Endodermal cell (in vitro differentiated cells): ENCODE measurements at regions not wholly inside any gene's neighbourhood (a gene's known extent, or its start where the extent isn't known, plus 50 kb on each side); places are given as distances from the start of the nearest gene placed in this dataset.

ENCODE experiments used
- DNase-seq: peaks from one replicate; pipeline ENCODE4 v3.0.0-alpha.2; 2017
- H3K27ac ChIP-seq: 2 replicates; pipeline ENCODE4 v1.5.1; 2013; ENCODE audit warnings: mild to moderate bottlenecking, low read depth, low read length, moderate library complexity
- H3K27me3 ChIP-seq: 2 replicates; pipeline ENCODE4 v1.6.1; 2013; ENCODE audit warnings: mild to moderate bottlenecking, low read length, moderate library complexity; ENCODE audit not compliant: insufficient read depth, control insufficient read depth, poor library complexity, severe bottlenecking
- H3K36me3 ChIP-seq: 2 replicates; pipeline ENCODE4 v1.7.0; 2013; ENCODE audit warnings: mild to moderate bottlenecking, low read length, moderate library complexity; ENCODE audit not compliant: control insufficient read depth, insufficient read depth
- H3K4me1 ChIP-seq: one replicate; pipeline ENCODE4 v1.7.0; 2013; ENCODE audit warnings: low read length; ENCODE audit not compliant: control insufficient read depth, insufficient read depth
- H3K4me3 ChIP-seq: 2 replicates; pipeline ENCODE4 v1.5.1; 2013; ENCODE audit warnings: mild to moderate bottlenecking, low read length, moderate library complexity
- H3K9ac ChIP-seq: 2 replicates; pipeline ENCODE4 v1.6.1; 2013; ENCODE audit warnings: mild to moderate bottlenecking, low read length, moderate library complexity; ENCODE audit not compliant: poor library complexity, severe bottlenecking; ENCODE audit errors: extremely low read depth
- H3K9me3 ChIP-seq: 2 replicates; pipeline ENCODE4 v1.6.1; 2013; ENCODE audit warnings: mild to moderate bottlenecking, low read length, moderate library complexity; ENCODE audit not compliant: control insufficient read depth
- H3K27ac Mint-ChIP-seq: 2 replicates; pipeline ENCODE4 v1.8.0; 2020; ENCODE audit warnings: mixed read lengths
- H3K27me3 Mint-ChIP-seq: 2 replicates; pipeline ENCODE4 v1.8.0; 2021; ENCODE audit warnings: mild to moderate bottlenecking, mixed read lengths; ENCODE audit not compliant: insufficient read depth
- H3K36me3 Mint-ChIP-seq: 2 replicates; pipeline ENCODE4 v1.8.0; 2020; ENCODE audit warnings: low read depth, mixed read lengths
- H3K4me1 Mint-ChIP-seq: 2 replicates; pipeline ENCODE4 v1.8.0; 2020; ENCODE audit warnings: mixed read lengths
- H3K4me3 Mint-ChIP-seq: 2 replicates; pipeline ENCODE4 v1.8.0; 2020; ENCODE audit warnings: mild to moderate bottlenecking, moderate library complexity, mixed read lengths
- H3K9me3 Mint-ChIP-seq: 2 replicates; pipeline ENCODE4 v1.8.0; 2020; ENCODE audit warnings: mild to moderate bottlenecking, mixed read lengths
- WGBS, 2 experiments: methylation state at CpG; one replicate each; pipeline versions ENCODE4 v1.1.5 to v1.1.7; 2013; ENCODE audit warnings: missing lambda C conversion rate in 2 of 2, mixed read lengths in 1 of 2; ENCODE audit not compliant: insufficient coverage in 1 of 2, insufficient read length in 1 of 2; 5-methylcytosine and 5-hydroxymethylcytosine counted together
- TF ChIP-seq, protein P1 (sequence below): fragments of 200-600 bp; sonication (generic); conservative IDR thresholded peaks from 2 replicates; pipeline ENCODE4 v1.5.0; 2021; ENCODE audit warnings: antibody characterized with exemption, mild to moderate bottlenecking

DNA sequence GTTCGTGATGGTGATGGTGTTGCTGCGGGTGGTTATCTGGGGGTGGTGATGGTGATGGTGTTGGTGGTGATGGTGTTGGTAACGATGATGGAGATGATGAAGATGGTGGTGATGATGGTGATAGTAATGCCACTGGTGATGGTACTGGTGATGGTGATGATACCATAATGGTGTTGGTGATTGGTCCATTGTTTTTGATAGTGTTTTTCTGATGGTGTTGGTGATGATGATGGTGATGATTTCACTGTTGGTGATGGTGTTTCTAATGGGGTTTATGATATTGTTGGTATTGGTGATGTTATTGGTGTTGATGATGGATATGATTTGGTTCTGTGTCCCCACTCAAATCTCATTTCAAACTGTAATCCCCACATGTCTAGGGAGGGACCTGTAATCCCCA lies 51.7 kb upstream of the PITRM1 start:
- no peak for DNase-seq
- Mint-ChIP-seq H3K27me3 (no peaks in the 10 kb centered on the region), H3K9me3 (no peaks in the 10 kb centered on the region), H3K4me3 (no peak overlapping the region), H3K36me3 (no peaks in the 10 kb centered on the region), H3K4me1 (no peaks in the 10 kb centered on the region), H3K27ac (no peak overlapping the region)
- TF ChIP-seq, protein P1, sequence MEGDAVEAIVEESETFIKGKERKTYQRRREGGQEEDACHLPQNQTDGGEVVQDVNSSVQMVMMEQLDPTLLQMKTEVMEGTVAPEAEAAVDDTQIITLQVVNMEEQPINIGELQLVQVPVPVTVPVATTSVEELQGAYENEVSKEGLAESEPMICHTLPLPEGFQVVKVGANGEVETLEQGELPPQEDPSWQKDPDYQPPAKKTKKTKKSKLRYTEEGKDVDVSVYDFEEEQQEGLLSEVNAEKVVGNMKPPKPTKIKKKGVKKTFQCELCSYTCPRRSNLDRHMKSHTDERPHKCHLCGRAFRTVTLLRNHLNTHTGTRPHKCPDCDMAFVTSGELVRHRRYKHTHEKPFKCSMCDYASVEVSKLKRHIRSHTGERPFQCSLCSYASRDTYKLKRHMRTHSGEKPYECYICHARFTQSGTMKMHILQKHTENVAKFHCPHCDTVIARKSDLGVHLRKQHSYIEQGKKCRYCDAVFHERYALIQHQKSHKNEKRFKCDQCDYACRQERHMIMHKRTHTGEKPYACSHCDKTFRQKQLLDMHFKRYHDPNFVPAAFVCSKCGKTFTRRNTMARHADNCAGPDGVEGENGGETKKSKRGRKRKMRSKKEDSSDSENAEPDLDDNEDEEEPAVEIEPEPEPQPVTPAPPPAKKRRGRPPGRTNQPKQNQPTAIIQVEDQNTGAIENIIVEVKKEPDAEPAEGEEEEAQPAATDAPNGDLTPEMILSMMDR, result no peak
- WGBS, 2 experiments, result 92 to 94% methylated on average over 3 of the region's 3 CpGs
- no peaks in the 10 kb centered on the region for H3K36me3 ChIP-seq
- no peak overlapping the region for H3K27ac ChIP-seq
- no peak overlapping the region for H3K4me3 ChIP-seq
- H3K4me1 ChIP-seq, result peaks cover 2% of the 10 kb centered on the region
- no peaks in the 10 kb centered on the region for H3K9me3 ChIP-seq
- H3K9ac ChIP-seq, result no peak overlapping the region
- no peaks in the 10 kb centered on the region for H3K27me3 ChIP-seq

DNA sequence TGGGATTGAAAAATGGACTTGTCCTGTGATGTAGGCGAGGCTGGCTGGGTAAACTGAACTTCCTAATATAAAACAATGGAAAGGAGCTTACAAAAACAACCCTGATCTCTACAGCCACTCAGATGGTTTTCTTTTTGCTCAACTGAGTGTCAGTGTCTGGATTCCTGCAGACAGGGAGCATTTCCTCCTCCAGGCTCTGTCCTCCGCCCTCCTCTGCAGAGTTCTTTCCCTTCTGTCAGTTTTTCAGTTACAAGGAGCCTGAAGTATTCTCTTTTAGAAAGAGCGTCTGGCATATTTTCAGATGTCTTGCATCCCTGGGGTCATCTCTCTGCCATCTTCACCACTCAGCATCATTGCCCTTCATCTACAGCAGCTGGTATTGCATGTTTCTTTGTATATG lies 50.0 kb upstream of the PITRM1 start:
- H3K36me3 Mint-ChIP-seq, result no peaks in the 10 kb centered on the region
- TF ChIP-seq, protein P1, result no peak
- WGBS, 2 experiments, result 83 to 94% methylated on average over 3 of the region's 3 CpGs
- no peaks in the 10 kb centered on the region for H3K4me1 ChIP-seq
- H3K36me3 ChIP-seq, result no peaks in the 10 kb centered on the region
- no peaks in the 10 kb centered on the region for H3K27me3 ChIP-seq
- no peaks in the 10 kb centered on the region for H3K9me3 ChIP-seq
- DNase-seq, result no peak
- no peak overlapping the region for H3K27ac Mint-ChIP-seq
- H3K4me1 Mint-ChIP-seq, result no peaks in the 10 kb centered on the region
- no peak overlapping the region for H3K4me3 Mint-ChIP-seq
- no peak overlapping the region for H3K9ac ChIP-seq
- H3K9me3 Mint-ChIP-seq, result no peaks in the 10 kb centered on the region
- H3K4me3 ChIP-seq, result no peak overlapping the region
- H3K27ac ChIP-seq, result no peak overlapping the region
- no peaks in the 10 kb centered on the region for H3K27me3 Mint-ChIP-seq
